Effector CD4-positive, alpha-beta T cell (primary cell): ENCODE measurements at regions not wholly inside any gene's neighbourhood (a gene's known extent, or its start where the extent isn't known, plus 50 kb on each side); places are given as distances from the start of the nearest gene placed in this dataset.
"Not testable (repeated sequence)": the region's sequence is repeated elsewhere in the genome, so short reads cannot be mapped to it uniquely, and the experiment has no call there.

ENCODE experiments used
- DNase-seq: peaks from one replicate; pipeline ENCODE4 v3.0.0-alpha.2; 2020

DNA sequence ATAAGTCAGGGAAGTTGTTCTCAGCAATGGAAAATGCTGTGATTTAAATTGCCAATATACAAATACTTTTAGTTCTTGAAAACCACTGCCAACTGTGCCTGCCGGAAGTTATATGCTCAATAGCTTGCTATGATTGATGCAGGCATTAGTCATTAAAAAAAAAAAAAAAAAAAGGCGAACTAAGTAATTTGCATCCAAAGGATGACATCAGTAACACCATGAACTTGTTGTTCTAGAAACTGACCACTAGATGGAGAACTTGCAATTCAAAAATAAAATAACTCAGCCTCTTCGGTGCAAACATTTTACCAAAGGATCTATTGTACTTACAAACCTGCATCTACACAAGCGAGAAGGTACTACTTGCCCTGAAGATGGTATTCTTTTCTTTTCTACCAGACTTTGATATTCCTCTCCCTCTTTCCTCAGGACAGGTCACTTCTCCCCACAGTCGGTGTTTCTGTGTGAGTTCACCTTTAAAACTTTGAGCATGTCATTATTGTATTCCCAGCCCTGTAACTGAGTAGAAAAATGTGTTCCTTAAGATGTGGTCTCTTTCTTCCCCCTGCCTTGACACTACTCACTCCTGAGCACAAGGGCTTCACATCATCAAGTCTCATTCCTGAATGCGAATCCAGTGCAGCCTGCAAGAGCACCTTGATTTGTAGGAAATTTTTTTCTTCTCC lies 115.0 kb upstream of the VEPH1 start:
- no peak for DNase-seq

DNA sequence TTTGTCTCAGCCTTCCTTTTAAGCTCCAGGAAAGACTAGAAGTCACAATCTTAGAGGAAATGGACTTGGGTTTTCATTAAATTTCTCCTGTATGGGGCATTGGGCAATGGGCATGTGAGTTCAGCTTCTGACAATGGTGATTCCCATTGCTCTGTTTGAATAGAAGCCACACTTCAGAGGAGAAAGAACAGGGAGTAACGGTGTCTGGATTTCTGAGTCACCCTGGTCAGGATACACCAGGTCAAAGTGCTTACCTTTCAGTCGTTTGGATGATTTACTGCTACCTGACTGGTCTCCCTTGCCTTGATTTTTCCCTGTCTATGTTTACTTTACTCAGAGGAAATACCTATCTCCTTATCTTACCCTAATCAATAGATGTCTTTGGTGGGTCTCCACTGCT lies 111.7 kb upstream of the VEPH1 start:
- DNase-seq = no peak

GRCh38 chr3:157611536-157612076 lies 108.4 kb upstream of the VEPH1 start:
- DNase-seq = no peak

GRCh38 chr3:157610876-157611535 lies 107.8 kb upstream of the VEPH1 start:
- DNase-seq = no peak

DNA sequence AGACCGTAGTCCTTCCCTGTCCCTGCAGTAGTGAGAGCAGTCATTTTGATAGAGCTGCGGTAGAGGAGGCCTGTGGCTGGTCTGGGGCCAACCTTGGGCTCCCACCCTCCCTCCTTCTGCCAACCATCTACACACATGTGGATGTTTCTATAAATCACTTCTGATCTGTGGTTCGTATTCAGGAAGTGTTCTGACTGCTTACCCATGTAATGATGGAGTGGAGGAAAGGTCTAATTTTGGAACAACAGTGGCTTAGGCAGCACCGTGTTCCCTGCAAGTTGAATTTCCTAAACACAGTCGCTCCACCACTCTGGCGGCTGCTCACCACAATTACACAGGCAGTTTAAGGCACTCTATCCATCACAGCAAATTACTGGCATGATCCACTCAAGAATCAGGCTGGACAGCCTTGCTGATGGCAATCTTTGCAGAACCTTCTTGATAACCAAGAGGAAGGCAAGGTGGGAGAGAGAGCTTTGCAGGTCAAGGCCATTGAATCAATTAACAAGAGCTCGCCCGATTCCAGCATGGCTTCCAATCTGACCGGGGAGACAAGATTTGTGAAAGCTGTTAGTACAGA lies 104.7 kb upstream of the VEPH1 start:
- DNase-seq = no peak

DNA sequence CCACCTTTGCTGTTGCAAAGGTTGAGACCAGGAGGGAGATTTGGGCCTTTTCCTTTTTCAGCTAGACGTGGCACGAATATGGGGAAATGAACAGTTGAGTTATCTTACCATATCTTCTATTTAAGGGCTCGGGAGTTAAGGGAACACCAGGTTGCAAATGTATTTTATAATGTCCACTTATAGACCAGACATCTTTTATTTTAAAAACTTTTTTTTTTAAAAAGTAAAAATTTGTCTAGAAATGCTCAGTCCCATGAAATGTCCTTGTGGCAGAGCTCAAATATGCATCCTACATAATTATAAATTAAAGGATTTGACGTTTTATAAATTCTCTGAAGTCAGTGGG lies 103.6 kb upstream of the VEPH1 start:
- DNase-seq = no peak

DNA sequence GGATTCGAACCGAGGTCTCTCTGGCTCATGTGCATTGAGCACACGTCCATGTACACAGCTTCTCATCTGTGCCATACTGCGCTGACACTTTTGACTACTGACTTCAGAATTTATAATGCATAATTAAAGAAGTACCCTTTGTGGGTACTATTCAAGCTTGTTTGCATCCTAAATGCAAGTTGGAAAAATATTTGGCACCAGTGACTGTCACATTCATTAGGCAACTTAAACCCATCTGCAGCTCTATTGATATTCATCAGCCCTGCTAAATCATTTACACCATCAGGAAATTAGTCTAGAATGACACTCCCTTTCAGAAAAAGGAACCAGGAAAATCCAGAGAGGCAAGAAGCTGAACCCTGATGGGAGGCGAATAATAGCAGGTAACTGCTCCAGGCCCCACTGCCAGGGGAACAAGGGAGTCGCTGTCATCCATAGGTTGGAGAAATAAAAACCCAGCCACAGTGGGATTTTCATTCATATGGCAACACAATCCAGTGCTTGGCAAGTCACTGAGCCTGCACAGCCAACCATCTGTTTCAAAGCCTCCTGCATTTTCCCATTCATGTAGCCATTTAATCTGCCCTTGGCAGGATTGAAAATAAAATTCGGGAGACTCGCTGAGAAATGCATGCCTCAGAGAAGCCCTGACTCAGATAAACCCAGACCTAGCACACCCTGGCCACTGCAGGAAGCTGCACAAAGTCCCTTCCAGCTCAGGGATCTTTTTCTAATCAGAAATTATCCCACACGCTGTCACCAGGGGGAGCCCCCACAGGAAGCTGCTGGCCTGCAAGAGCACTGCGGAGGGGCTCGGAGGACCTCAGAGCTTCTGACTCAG lies 103.0 kb upstream of the VEPH1 start:
- peak; percentile 29 for DNase-seq

DNA sequence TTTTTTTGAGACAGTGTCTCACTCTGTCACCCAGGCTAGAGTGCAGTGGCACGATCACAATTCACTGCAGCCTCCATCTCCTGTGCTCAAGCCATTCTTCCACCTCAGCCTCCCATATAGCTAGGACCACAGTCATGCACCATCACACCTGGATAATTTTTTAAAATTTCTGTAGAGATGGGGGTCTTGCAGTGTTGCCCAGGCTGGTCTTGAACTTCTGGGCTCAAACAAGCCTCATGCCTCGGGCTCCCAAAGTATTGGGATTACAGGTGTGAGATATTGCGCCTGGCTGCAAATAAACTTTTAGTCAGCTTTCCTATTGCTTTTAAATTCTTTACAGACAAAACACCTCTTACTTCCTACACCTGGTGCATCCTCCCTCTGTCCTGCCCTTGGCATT lies 102.1 kb upstream of the VEPH1 start:
- no peak for DNase-seq

GRCh38 chr3:157602424-157602823 lies 99.2 kb upstream of the VEPH1 start:
- no peak for DNase-seq

DNA sequence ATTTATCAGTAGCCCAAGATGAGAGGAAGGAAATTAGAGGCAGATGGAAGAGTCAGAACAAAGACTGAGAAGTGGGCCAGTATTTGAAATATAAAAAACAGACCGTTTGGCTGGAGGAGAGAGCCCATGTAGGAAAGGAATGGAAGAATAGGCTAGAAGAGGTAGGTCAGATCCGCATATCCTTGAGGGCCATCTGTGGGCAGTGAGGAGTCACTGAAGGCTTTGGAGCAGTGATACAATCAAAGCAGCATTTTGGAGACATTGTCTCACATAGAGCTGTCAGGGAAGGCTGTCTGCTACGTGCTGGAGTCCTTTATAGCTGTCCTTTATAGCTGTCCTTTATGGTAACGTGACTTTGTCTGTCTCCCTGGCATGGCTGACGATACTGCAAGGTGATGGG lies 92.0 kb upstream of the VEPH1 start:
- DNase-seq = no peak

GRCh38 chr3:157594413-157594812 lies 91.2 kb upstream of the VEPH1 start:
- no peak for DNase-seq

DNA sequence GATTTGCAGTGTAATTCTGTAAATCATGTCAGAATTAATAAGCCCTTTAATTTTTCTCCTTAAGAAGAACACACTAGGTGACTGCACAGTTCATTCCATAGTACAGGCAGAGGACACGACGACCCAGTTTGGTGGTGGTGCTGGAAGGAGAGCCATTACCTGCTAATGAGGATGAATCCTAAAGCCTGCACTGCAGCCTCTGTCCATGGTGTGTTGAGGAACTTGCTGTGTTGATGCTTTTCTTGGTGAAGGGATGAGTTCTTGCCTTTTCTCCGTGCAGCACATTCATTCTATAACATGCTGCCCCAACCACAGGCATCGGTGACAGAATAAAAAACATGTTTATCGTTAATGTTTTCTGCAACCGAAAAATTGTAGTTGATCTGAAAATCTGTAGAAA lies 89.6 kb upstream of the VEPH1 start:
- DNase-seq = no peak

GRCh38 chr3:157590273-157590672 lies 87.1 kb upstream of the VEPH1 start:
- DNase-seq = no peak

GRCh38 chr3:157589211-157589610 lies 86.0 kb upstream of the VEPH1 start:
- DNase-seq = no peak

DNA sequence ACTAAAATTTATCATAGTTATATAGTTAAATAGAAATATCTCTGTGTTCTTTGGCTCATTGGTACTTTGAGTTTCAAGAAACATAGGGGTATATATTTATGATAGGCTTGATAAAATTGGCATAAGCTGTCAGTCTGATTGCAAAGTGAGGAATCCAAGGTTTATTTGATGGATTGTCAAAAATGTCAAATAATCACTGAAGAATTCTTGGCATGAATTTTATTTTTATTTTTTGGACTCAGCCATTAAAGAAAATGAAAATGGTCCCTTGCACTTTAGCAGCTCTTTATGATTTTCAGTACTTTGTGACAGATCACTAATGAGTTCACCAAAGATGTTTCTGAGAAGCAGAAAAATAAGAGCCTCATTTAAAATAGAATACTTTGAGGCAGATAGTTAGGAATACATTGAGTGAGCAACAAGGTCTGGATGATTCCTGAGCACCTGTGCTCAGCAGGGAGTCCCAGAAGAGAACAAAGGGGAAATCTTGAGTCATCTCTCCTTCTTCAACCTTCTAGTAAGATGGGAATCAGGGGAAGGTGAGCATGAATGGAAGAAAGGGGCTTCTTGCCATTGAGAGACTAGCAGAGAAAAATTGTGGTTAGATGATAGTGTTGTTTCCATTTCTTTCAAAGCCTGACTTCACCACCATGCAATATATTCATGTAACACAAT lies 85.3 kb upstream of the VEPH1 start:
- no peak for DNase-seq

DNA sequence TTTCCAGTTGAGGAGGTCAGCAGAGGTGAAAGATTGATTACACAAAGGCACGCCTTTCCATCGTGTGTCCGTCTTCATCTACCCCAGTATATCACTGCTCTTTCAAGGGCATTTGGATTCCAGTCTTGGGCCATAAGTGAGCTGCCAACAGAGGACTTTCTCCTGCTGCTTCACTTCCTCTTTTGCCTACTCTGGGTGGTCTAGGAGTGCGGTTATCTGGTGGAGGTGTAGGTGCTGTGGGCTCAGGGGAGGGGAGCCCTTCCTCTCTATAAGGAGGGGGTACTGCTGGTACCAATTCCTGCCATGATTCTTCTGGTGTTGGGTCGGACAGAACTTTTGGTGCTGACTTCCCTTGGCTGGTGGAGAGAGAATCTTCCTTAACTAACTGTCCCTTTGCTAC lies 83.1 kb upstream of the VEPH1 start:
- DNase-seq = no peak

DNA sequence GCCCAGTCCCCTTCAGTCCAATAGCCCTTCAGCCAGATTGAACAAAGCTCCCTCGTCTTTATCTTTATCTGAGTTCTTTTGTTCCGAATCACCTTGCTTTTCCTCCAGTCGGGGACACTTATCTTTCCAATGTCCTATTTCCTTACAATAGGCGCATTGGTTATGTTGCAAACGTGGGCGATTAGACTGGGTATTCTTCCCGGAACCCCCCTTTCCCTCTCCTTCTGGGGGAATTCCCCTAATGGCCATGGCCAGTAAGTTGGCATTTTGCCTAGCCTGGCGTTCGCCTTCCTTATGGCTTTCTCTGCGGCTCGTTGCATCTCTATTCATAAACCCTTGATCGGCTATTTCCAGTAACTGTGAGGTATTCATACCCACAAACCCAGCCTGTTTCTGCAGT lies 82.2 kb upstream of the VEPH1 start:
- DNase-seq = no peak

DNA sequence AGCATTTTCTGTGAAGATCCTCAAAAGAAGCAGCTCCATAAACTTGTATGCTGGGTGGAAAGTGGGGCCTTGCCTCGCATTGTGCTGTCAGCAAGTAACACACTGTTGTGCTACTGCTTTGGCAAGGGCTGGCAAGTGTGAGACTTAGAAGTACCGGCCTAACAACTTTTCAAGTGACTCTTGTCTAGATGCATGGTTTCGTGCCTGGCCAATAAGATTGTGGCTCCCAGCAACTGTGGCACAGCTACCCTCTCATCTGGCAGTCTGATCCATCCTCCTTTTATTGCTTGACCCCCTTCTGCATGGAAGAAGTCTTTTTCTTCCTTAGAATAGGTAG lies 79.4 kb upstream of the VEPH1 start:
- DNase-seq = no peak

DNA sequence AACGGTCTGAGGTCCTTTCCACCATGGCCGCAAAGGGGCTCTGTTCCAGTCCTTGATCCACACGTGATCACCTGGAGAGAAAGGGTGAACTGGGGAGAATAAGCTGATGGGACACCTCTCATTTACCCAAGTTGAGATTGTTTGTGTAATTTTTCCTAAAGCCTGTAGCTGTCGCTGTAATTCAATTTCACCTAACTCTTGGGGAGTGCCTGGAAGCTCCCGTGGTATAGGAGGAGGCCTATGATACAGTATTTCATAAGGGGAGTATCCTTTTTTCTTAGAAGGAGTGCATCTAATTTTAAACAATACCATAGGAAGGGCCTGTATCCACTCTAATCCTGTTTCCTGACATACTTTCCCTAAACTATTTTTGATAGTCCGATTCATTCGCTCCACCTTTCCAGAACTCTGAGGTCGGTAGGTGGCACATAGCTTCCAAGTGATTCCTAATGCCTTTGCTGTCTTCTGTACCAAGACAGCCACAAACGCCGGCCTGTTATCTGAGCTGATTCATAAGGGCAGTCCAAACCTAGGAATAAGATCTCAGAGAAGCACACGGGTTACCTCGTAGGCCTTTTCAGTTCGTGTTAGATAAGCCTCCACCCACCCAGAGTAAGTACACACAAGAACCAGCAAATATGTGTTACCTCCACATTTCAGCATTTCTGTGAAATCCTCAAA lies 78.9 kb upstream of the VEPH1 start:
- DNase-seq = not testable (repeated sequence)

DNA sequence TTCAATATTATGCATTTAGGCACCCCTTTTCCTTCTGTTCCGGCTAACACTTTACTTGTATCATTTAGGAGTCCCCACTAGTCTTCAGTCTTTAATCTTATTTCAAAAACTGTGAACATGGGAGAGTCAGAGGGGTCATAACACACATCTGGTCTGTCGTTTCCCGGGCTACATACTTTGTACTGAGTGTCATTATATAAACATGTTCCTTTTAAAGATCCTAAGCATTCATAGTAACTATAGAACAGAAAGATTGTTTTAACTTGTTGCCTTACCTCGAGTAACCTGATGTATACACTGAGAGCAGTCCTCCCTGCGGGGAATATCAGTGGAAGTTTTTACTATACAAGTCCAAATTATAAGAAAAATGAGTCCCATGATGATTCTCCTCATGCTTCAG lies 78.2 kb upstream of the VEPH1 start:
- DNase-seq = no peak

DNA sequence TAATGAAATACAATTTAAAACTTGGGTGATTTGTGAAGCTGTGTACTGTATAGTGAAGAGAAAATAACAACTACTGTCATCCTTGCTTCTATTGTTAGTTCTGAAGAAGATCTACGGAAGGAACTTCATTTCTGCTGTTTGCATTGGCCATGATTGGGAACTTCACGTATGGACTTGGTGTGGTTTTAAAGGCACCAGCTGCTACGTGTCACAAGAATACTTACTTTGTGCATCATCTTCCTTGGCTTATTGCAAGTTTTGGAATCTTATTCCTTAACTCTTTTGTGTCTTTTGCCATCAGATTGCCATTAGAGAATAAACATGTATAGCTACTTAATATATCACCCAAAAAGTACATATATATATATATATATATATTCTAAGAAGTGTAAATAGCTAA lies 75.0 kb upstream of the VEPH1 start:
- no peak for DNase-seq

- DNase-seq = no peak
Measured at GRCh38 chr3:157574531-157574930, 71.3 kb upstream of the VEPH1 start.
